ENCODE measurements at regions not wholly inside any gene's neighbourhood (a gene's known extent, or its start where the extent isn't known, plus 50 kb on each side); places are given as distances from the start of the nearest gene placed in this dataset.

- POLR2A ChIA-PET = no interaction called here
- no peaks in the 10 kb centered on the region for H3K9me3 Mint-ChIP-seq
- no peaks in the 10 kb centered on the region for H3K36me3 Mint-ChIP-seq
- H3K27me3 Mint-ChIP-seq = no peaks in the 10 kb centered on the region
- H3K27ac Mint-ChIP-seq = no peak overlapping the region
- H3K4me3 Mint-ChIP-seq = no peak overlapping the region
- ATAC-seq (ENCODE audit: low read depth) (no peak), DNase-seq (no peak)
- no peaks in the 10 kb centered on the region for H3K4me1 Mint-ChIP-seq
These were observed 103.3 kb upstream of the WWC1 start for GRCh38 chr5:168188182-168188581.

- H3K27ac Mint-ChIP-seq = no peak overlapping the region
- DNase-seq = no peak
- H3K27me3 Mint-ChIP-seq = peaks cover 4% of the 10 kb centered on the region
- no peaks in the 10 kb centered on the region for H3K36me3 Mint-ChIP-seq
- no peak overlapping the region for H3K4me3 Mint-ChIP-seq
- POLR2A ChIA-PET = no interaction called here
- H3K9me3 Mint-ChIP-seq = no peaks in the 10 kb centered on the region
- H3K4me1 Mint-ChIP-seq = no peaks in the 10 kb centered on the region
- no peak for ATAC-seq (ENCODE audit: low read depth)
These were observed 99.3 kb upstream of the WWC1 start for GRCh38 chr5:168192120-168192519.

- Mint-ChIP-seq H3K27ac (no peak overlapping the region), H3K4me1 (no peaks in the 10 kb centered on the region), H3K27me3 (peaks cover 4% of the 10 kb centered on the region), H3K36me3 (no peaks in the 10 kb centered on the region), H3K9me3 (no peaks in the 10 kb centered on the region), H3K4me3 (no peak overlapping the region)
- ATAC-seq (ENCODE audit: low read depth) (no peak), DNase-seq (no peak)
- POLR2A ChIA-PET = no interaction called here
These were observed 97.8 kb upstream of the WWC1 start for GRCh38 chr5:168193493-168194250.

- POLR2A ChIA-PET = no interaction called here
These were observed 96.3 kb upstream of the WWC1 start for GRCh38 chr5:168195110-168195509.

GRCh38 chr5:168198359-168198758 lies 93.1 kb upstream of the WWC1 start:
- no peak for DNase-seq
- H3K4me3 Mint-ChIP-seq = no peak overlapping the region
- H3K9me3 Mint-ChIP-seq = no peaks in the 10 kb centered on the region
- peaks cover 6% of the 10 kb centered on the region for H3K27me3 Mint-ChIP-seq
- no peaks in the 10 kb centered on the region for H3K4me1 Mint-ChIP-seq
- ATAC-seq (ENCODE audit: low read depth) = no peak
- POLR2A ChIA-PET = no interaction called here
- H3K36me3 Mint-ChIP-seq = no peaks in the 10 kb centered on the region
- no peak overlapping the region for H3K27ac Mint-ChIP-seq

More at GRCh38 chr5:168195110-168195509, 96.3 kb upstream of the WWC1 start:
- H3K4me1 Mint-ChIP-seq = no peaks in the 10 kb centered on the region
- H3K27me3 Mint-ChIP-seq = peaks cover 4% of the 10 kb centered on the region
- DNase-seq (no peak), ATAC-seq (ENCODE audit: low read depth) (no peak)
- H3K27ac Mint-ChIP-seq = no peak overlapping the region
- H3K9me3 Mint-ChIP-seq = no peaks in the 10 kb centered on the region
- H3K36me3 Mint-ChIP-seq = no peaks in the 10 kb centered on the region
- H3K4me3 Mint-ChIP-seq = no peak overlapping the region

GRCh38 chr5:168202996-168203395 lies 88.4 kb upstream of the WWC1 start:
- no peak overlapping the region for H3K27ac Mint-ChIP-seq
- H3K4me3 Mint-ChIP-seq = no peak overlapping the region
- DNase-seq (no peak), ATAC-seq (ENCODE audit: low read depth) (no peak)
- H3K36me3 Mint-ChIP-seq = no peaks in the 10 kb centered on the region
- no peaks in the 10 kb centered on the region for H3K9me3 Mint-ChIP-seq
- H3K4me1 Mint-ChIP-seq = no peaks in the 10 kb centered on the region
- POLR2A ChIA-PET = no interaction called here
- peaks cover 4% of the 10 kb centered on the region for H3K27me3 Mint-ChIP-seq

- no peaks in the 10 kb centered on the region for H3K36me3 Mint-ChIP-seq
These were observed 87.3 kb upstream of the WWC1 start for GRCh38 chr5:168204165-168204564.

GRCh38 chr5:168207450-168208029 lies 83.9 kb upstream of the WWC1 start:
- no peak overlapping the region for H3K4me3 Mint-ChIP-seq
- H3K4me1 Mint-ChIP-seq = no peaks in the 10 kb centered on the region
- DNase-seq (no peak), ATAC-seq (ENCODE audit: low read depth) (no peak)
- H3K27ac Mint-ChIP-seq = no peak overlapping the region
- POLR2A ChIA-PET = no interaction called here
- H3K9me3 Mint-ChIP-seq = no peaks in the 10 kb centered on the region
- peaks cover 6% of the 10 kb centered on the region for H3K27me3 Mint-ChIP-seq
- H3K36me3 Mint-ChIP-seq = no peaks in the 10 kb centered on the region

More at GRCh38 chr5:168204165-168204564, 87.3 kb upstream of the WWC1 start:
- ATAC-seq (ENCODE audit: low read depth) (no peak), DNase-seq (no peak)
- Mint-ChIP-seq H3K4me3 (no peak overlapping the region), H3K27me3 (peaks cover 4% of the 10 kb centered on the region), H3K4me1 (no peaks in the 10 kb centered on the region), H3K9me3 (no peaks in the 10 kb centered on the region), H3K27ac (no peak overlapping the region)
- POLR2A ChIA-PET = no interaction called here

GRCh38 chr5:168209244-168209995 lies 82.0 kb upstream of the WWC1 start:
- no peaks in the 10 kb centered on the region for H3K4me1 Mint-ChIP-seq
- no peak for ATAC-seq (ENCODE audit: low read depth)

GRCh38 chr5:168209997-168210396 lies 81.4 kb upstream of the WWC1 start:
- POLR2A ChIA-PET = no interaction called here
- Mint-ChIP-seq H3K27me3 (peaks cover 9% of the 10 kb centered on the region), H3K4me3 (no peak overlapping the region), H3K9me3 (no peaks in the 10 kb centered on the region), H3K36me3 (no peaks in the 10 kb centered on the region), H3K27ac (no peak overlapping the region), H3K4me1 (no peaks in the 10 kb centered on the region)
- DNase-seq (no peak), ATAC-seq (ENCODE audit: low read depth) (no peak)

More at GRCh38 chr5:168209244-168209995, 82.0 kb upstream of the WWC1 start:
- Mint-ChIP-seq H3K27me3 (peaks cover 9% of the 10 kb centered on the region), H3K4me3 (no peak overlapping the region), H3K9me3 (no peaks in the 10 kb centered on the region), H3K36me3 (no peaks in the 10 kb centered on the region), H3K27ac (no peak overlapping the region)
- no peak for DNase-seq
- POLR2A ChIA-PET = no interaction called here

- Mint-ChIP-seq H3K4me1 (no peaks in the 10 kb centered on the region), H3K36me3 (no peaks in the 10 kb centered on the region), H3K9me3 (no peaks in the 10 kb centered on the region), H3K4me3 (no peak overlapping the region), H3K27ac (no peak overlapping the region), H3K27me3 (peaks cover 9% of the 10 kb centered on the region)
- no peak for ATAC-seq (ENCODE audit: low read depth)
- POLR2A ChIA-PET = no interaction called here
- DNase-seq = no peak
These were observed 80.2 kb upstream of the WWC1 start for GRCh38 chr5:168211245-168211644.

- Mint-ChIP-seq H3K27ac (no peak overlapping the region), H3K4me1 (no peaks in the 10 kb centered on the region), H3K4me3 (no peak overlapping the region), H3K36me3 (no peaks in the 10 kb centered on the region), H3K9me3 (no peaks in the 10 kb centered on the region), H3K27me3 (peaks cover 9% of the 10 kb centered on the region)
- DNase-seq = no peak
- POLR2A ChIA-PET = no interaction called here
- no peak for ATAC-seq (ENCODE audit: low read depth)
These were observed 79.5 kb upstream of the WWC1 start for GRCh38 chr5:168211936-168212335.

- no peaks in the 10 kb centered on the region for H3K4me1 Mint-ChIP-seq
- H3K27ac Mint-ChIP-seq = no peak overlapping the region
- no peak overlapping the region for H3K4me3 Mint-ChIP-seq
- no peak for DNase-seq
- no peaks in the 10 kb centered on the region for H3K9me3 Mint-ChIP-seq
- H3K36me3 Mint-ChIP-seq = no peaks in the 10 kb centered on the region
- POLR2A ChIA-PET = no interaction called here
- no peak for ATAC-seq (ENCODE audit: low read depth)
- H3K27me3 Mint-ChIP-seq = peaks cover 7% of the 10 kb centered on the region
These were observed 77.4 kb upstream of the WWC1 start for GRCh38 chr5:168214071-168214470.

- no peaks in the 10 kb centered on the region for H3K36me3 Mint-ChIP-seq
- peaks cover 6% of the 10 kb centered on the region for H3K4me1 Mint-ChIP-seq
- no peak overlapping the region for H3K4me3 Mint-ChIP-seq
- POLR2A ChIA-PET = no interaction called here
- ATAC-seq (ENCODE audit: low read depth) = no peak
- no peak overlapping the region for H3K27ac Mint-ChIP-seq
- DNase-seq = no peak
- H3K27me3 Mint-ChIP-seq = peaks cover 5% of the 10 kb centered on the region
- no peaks in the 10 kb centered on the region for H3K9me3 Mint-ChIP-seq
These were observed 76.6 kb upstream of the WWC1 start for GRCh38 chr5:168214886-168215285.

Data from activated naive CD8-positive, alpha-beta T cell treated with anti-CD3 and anti-CD28 coated beads, Interleukin-2, amount 10 ng/mL, durations not matched to agents 7 days and 5 days (primary cell).